ENCODE measurements at regions not wholly inside any gene's neighbourhood (a gene's known extent, or its start where the extent isn't known, plus 50 kb on each side); places are given as distances from the start of the nearest gene placed in this dataset.

DNA sequence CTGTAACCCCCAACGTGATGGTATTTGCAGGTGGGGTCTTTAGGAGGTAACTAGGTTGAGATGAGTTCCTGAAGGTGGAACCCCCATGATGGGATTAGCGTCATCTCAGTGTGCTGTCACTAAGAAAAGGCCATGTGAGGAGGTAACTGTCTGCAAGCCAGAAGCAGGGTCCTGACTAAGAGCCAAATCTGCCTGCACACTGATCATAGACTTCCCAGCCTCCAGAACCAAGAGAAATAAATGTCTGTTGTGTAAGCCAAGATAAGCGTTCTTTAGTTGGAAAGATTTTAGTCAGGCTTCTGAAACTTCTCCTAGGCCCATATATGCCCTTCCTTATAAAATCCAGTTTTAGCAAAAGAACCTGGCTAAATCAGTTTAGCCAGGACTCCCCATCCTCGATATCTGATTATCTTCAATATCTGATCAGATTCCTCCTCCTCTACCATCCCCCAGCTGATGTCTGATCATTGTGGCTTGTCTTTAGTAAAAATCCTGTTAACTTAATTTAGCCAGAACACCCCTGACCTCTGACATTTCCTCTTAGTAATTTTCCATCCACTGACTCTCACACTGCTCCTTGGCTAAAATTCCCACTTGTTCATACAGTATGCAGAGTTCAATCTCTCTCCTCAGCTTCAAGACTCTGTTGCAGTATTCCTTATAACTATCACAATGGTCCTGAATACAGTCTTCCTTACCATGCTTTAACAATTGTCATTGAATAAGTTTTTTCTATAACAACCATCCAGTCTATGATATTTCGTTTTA is 835.4 kb upstream of the PHF14 start:
- H3K79me2 ChIP-seq (ENCODE audit: control insufficient read depth, insufficient read depth, low read length), result no peaks in the 10 kb centered on the region
- no peak overlapping the region for H3K56ac ChIP-seq (ENCODE audit: low read length)
- no peak for DNase-seq
- no peak overlapping the region for H2BK120ac ChIP-seq (ENCODE audit: low read depth, low read length)
- no peaks in the 10 kb centered on the region for H3K36me3 ChIP-seq (ENCODE audit: control insufficient read depth, insufficient read depth, low read length)
- no peak overlapping the region for H3K23ac ChIP-seq (ENCODE audit: low read length)
- no peaks in the 10 kb centered on the region for H3K27me3 ChIP-seq (ENCODE audit: insufficient read depth, low read length, poor library complexity)
- H3K9ac ChIP-seq (ENCODE audit: low read length), result no peak overlapping the region
- no peak overlapping the region for H4K8ac ChIP-seq (ENCODE audit: low read depth, low read length)
- H2AK5ac ChIP-seq (ENCODE audit: low read length), result no peak overlapping the region
- H3K4me3 ChIP-seq (ENCODE audit: low read length), result no peak overlapping the region
- no peak overlapping the region for H3K4ac ChIP-seq (ENCODE audit: low read depth, low read length)
- peak overlapping the region; percentile 28 for H3K18ac ChIP-seq (ENCODE audit: low read length)
- no peak overlapping the region for H2BK15ac ChIP-seq (replicated peaks; ENCODE audit: low read depth)
- H3K27ac ChIP-seq (ENCODE audit: low read depth, low read length), result no peak overlapping the region
- no peaks in the 10 kb centered on the region for H3K4me1 ChIP-seq (ENCODE audit: control insufficient read depth, low read depth, low read length)
- no peaks in the 10 kb centered on the region for H3K79me1 ChIP-seq (ENCODE audit: low read length)
- no peak overlapping the region for H2BK5ac ChIP-seq (ENCODE audit: low read length)
- no peak overlapping the region for H3K4me2 ChIP-seq (ENCODE audit: low read length)
- no peak overlapping the region for H4K5ac ChIP-seq (ENCODE audit: low read length)
- WGBS (ENCODE audit: extremely low coverage, insufficient coverage, low lambda C conversion rate), result no CpG with 5 or more reads among the region's 5 CpGs

DNA sequence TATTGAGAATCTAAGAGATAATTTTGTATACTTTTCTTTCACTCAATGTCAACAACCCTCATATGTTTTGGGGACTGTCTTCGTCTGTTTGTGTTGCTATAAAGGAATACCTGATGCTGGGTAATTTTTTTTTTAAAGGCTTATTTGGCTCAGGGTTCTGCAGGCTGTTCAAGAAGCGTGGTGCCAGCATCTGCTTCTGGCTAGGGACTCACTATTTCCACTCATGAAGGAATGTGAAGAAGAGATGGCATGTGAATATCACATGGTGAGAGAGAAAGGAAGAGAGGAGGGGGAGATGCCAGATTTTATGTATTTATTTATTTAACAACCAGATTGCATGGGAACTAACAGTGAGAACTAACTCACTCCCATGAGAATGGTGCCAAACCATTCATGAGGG is 827.4 kb upstream of the PHF14 start:
- Histone ChIP-seq H4K5ac (ENCODE audit: low read length) (no peak overlapping the region), H3K4ac (ENCODE audit: low read depth, low read length) (no peak overlapping the region), H3K4me1 (ENCODE audit: control insufficient read depth, low read depth, low read length) (no peaks in the 10 kb centered on the region), H2BK5ac (ENCODE audit: low read length) (no peak overlapping the region), H3K4me3 (ENCODE audit: low read length) (no peak overlapping the region), H3K36me3 (ENCODE audit: control insufficient read depth, insufficient read depth, low read length) (no peaks in the 10 kb centered on the region), H3K4me2 (ENCODE audit: low read length) (no peak overlapping the region), H4K8ac (ENCODE audit: low read depth, low read length) (no peak overlapping the region), H3K79me1 (ENCODE audit: low read length) (no peaks in the 10 kb centered on the region), H2BK15ac (replicated peaks; ENCODE audit: low read depth) (no peak overlapping the region), H3K79me2 (ENCODE audit: control insufficient read depth, insufficient read depth, low read length) (no peaks in the 10 kb centered on the region), H3K18ac (ENCODE audit: low read length) (no peak overlapping the region), H3K27me3 (ENCODE audit: insufficient read depth, low read length, poor library complexity) (no peaks in the 10 kb centered on the region), H3K56ac (ENCODE audit: low read length) (no peak overlapping the region), H2BK120ac (ENCODE audit: low read depth, low read length) (no peak overlapping the region), H3K9ac (ENCODE audit: low read length) (no peak overlapping the region), H3K23ac (ENCODE audit: low read length) (no peak overlapping the region), H3K27ac (ENCODE audit: low read depth, low read length) (no peak overlapping the region), H2AK5ac (ENCODE audit: low read length) (no peak overlapping the region)
- WGBS (ENCODE audit: extremely low coverage, insufficient coverage, low lambda C conversion rate), result no CpG with 5 or more reads among the region's 2 CpGs
- no peak for DNase-seq

DNA sequence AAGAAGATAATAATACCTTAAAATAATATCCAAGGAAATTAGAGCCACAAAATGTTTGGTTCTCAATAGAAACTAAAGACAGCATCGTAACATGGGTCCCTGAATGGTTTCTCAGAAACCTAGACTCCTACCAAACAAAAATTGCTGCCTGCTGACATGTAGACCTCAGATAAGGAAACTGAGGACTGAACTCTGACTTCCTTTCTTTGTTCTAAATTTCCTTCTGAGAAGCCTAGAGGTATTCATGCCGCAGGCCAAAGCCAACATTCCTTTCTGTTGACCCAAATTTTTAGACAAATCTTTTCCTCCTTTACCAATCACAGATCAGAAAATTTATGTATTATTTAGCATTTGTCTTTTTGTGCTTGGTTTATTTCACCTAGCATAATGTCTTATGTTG is 816.7 kb upstream of the PHF14 start:
- no peak overlapping the region for H3K27ac ChIP-seq (ENCODE audit: low read depth, low read length)
- no peak overlapping the region for H3K4me2 ChIP-seq (ENCODE audit: low read length)

DNA sequence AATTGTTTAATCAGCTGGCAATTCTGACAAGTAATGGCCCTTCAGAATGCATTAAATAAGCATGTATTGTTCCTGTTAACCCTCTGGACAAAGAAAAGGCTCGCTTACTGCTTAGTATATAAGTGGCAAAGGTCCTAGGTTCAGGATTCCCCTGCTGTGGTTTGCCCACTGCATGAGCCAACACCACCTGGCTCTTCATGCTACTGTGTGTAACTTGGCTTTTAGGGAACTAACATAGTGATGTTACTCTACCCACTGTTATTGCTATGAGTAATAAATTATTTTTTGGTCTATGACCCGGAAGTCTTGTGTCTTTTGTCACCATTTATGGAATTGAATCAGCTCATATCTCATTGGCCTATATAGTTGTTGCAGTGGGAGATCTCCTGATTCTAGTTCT is 791.7 kb upstream of the PHF14 start:
- Histone ChIP-seq H3K4me2 (ENCODE audit: low read length) (no peak overlapping the region), H3K4me3 (ENCODE audit: low read length) (no peak overlapping the region), H3K79me2 (ENCODE audit: control insufficient read depth, insufficient read depth, low read length) (no peaks in the 10 kb centered on the region), H3K4ac (ENCODE audit: low read depth, low read length) (no peak overlapping the region), H3K23ac (ENCODE audit: low read length) (no peak overlapping the region), H4K8ac (ENCODE audit: low read depth, low read length) (no peak overlapping the region), H3K4me1 (ENCODE audit: control insufficient read depth, low read depth, low read length) (no peaks in the 10 kb centered on the region), H4K5ac (ENCODE audit: low read length) (no peak overlapping the region), H3K27ac (ENCODE audit: low read depth, low read length) (no peak overlapping the region), H3K27me3 (ENCODE audit: insufficient read depth, low read length, poor library complexity) (no peaks in the 10 kb centered on the region), H3K36me3 (ENCODE audit: control insufficient read depth, insufficient read depth, low read length) (no peaks in the 10 kb centered on the region), H2BK15ac (replicated peaks; ENCODE audit: low read depth) (no peak overlapping the region), H2AK5ac (ENCODE audit: low read length) (no peak overlapping the region), H3K79me1 (ENCODE audit: low read length) (no peaks in the 10 kb centered on the region), H3K18ac (ENCODE audit: low read length) (no peak overlapping the region), H2BK5ac (ENCODE audit: low read length) (no peak overlapping the region), H3K9ac (ENCODE audit: low read length) (no peak overlapping the region), H2BK120ac (ENCODE audit: low read depth, low read length) (no peak overlapping the region), H3K56ac (ENCODE audit: low read length) (no peak overlapping the region)
- WGBS (ENCODE audit: extremely low coverage, insufficient coverage, low lambda C conversion rate), result no CpG with 5 or more reads among the region's 2 CpGs
- DNase-seq, result no peak

More for the DNA sequence above, 816.7 kb upstream of the PHF14 start:
- Histone ChIP-seq H3K4me1 (ENCODE audit: control insufficient read depth, low read depth, low read length) (no peaks in the 10 kb centered on the region), H2BK5ac (ENCODE audit: low read length) (no peak overlapping the region), H3K56ac (ENCODE audit: low read length) (no peak overlapping the region), H3K27me3 (ENCODE audit: insufficient read depth, low read length, poor library complexity) (no peaks in the 10 kb centered on the region), H2BK120ac (ENCODE audit: low read depth, low read length) (no peak overlapping the region), H3K36me3 (ENCODE audit: control insufficient read depth, insufficient read depth, low read length) (no peaks in the 10 kb centered on the region), H3K18ac (ENCODE audit: low read length) (no peak overlapping the region), H3K4me3 (ENCODE audit: low read length) (no peak overlapping the region), H2AK5ac (ENCODE audit: low read length) (no peak overlapping the region), H4K8ac (ENCODE audit: low read depth, low read length) (no peak overlapping the region), H4K5ac (ENCODE audit: low read length) (no peak overlapping the region), H3K23ac (ENCODE audit: low read length) (no peak overlapping the region), H3K9ac (ENCODE audit: low read length) (no peak overlapping the region), H3K4ac (ENCODE audit: low read depth, low read length) (no peak overlapping the region), H3K79me2 (ENCODE audit: control insufficient read depth, insufficient read depth, low read length) (no peaks in the 10 kb centered on the region), H2BK15ac (replicated peaks; ENCODE audit: low read depth) (no peak overlapping the region), H3K79me1 (ENCODE audit: low read length) (no peaks in the 10 kb centered on the region)
- DNase-seq, result peak; percentile 28
- no CpG with 5 or more reads among the region's 2 CpGs for WGBS (ENCODE audit: extremely low coverage, insufficient coverage, low lambda C conversion rate)

DNA sequence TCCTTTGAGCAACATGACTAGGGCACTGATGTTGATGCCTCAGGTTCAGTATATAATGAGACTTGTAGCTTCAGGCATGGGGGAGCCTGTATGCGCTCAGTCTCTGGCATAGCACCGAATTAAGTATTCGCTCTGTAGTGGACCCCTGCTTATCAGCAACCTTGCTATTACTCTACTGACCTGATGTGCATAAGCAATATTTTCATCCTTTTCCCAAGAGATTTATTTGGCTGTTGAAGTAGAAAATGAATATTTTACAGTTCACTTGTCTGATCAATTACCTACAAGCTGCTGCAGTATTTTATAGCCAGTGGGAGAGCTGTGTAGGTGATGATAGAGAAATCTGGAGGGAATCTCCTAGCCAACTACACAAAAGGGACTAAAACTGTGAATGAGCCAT is 781.6 kb upstream of the PHF14 start:
- Histone ChIP-seq H3K18ac (ENCODE audit: low read length) (no peak overlapping the region), H3K23ac (ENCODE audit: low read length) (no peak overlapping the region)
- no CpG with 5 or more reads among the region's 3 CpGs for WGBS (ENCODE audit: extremely low coverage, insufficient coverage, low lambda C conversion rate)

DNA sequence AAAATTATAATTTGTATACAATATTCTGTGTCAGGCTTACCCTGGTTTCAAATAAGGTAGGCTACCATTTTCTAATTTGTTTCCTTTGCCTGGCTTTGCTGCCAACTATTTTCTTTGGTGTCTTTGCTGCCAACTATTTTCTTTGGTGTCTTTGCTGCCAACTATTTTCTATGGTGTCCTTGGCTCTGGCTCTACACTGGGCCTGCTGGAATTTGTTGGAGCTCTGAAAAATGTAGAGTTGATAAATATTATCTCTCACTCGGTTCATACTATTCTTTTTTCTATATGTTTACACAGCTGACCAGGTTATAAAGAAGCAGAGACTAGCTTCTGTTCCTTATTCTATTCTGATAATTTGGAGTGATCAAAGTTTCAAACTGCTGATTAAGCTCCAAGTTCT is 768.0 kb upstream of the PHF14 start:
- WGBS (ENCODE audit: extremely low coverage, insufficient coverage, low lambda C conversion rate), result no CpG with 5 or more reads among the region's 1 CpG
- Histone ChIP-seq H3K36me3 (ENCODE audit: control insufficient read depth, insufficient read depth, low read length) (no peaks in the 10 kb centered on the region), H2BK15ac (replicated peaks; ENCODE audit: low read depth) (no peak overlapping the region), H3K4ac (ENCODE audit: low read depth, low read length) (no peak overlapping the region), H3K4me3 (ENCODE audit: low read length) (no peak overlapping the region), H2BK5ac (ENCODE audit: low read length) (no peak overlapping the region), H3K79me1 (ENCODE audit: low read length) (no peaks in the 10 kb centered on the region), H3K79me2 (ENCODE audit: control insufficient read depth, insufficient read depth, low read length) (no peaks in the 10 kb centered on the region), H3K4me1 (ENCODE audit: control insufficient read depth, low read depth, low read length) (no peaks in the 10 kb centered on the region), H3K4me2 (ENCODE audit: low read length) (no peak overlapping the region), H3K18ac (ENCODE audit: low read length) (no peak overlapping the region), H2AK5ac (ENCODE audit: low read length) (no peak overlapping the region), H4K5ac (ENCODE audit: low read length) (no peak overlapping the region), H4K8ac (ENCODE audit: low read depth, low read length) (no peak overlapping the region), H2BK120ac (ENCODE audit: low read depth, low read length) (no peak overlapping the region), H3K27me3 (ENCODE audit: insufficient read depth, low read length, poor library complexity) (no peaks in the 10 kb centered on the region), H3K23ac (ENCODE audit: low read length) (no peak overlapping the region), H3K27ac (ENCODE audit: low read depth, low read length) (no peak overlapping the region), H3K9ac (ENCODE audit: low read length) (no peak overlapping the region), H3K56ac (ENCODE audit: low read length) (no peak overlapping the region)
- DNase-seq, result no peak

More for the DNA sequence above, 781.6 kb upstream of the PHF14 start:
- Histone ChIP-seq H3K27ac (ENCODE audit: low read depth, low read length) (no peak overlapping the region), H3K79me1 (ENCODE audit: low read length) (no peaks in the 10 kb centered on the region), H3K9ac (ENCODE audit: low read length) (no peak overlapping the region), H4K8ac (ENCODE audit: low read depth, low read length) (no peak overlapping the region), H3K4me3 (ENCODE audit: low read length) (no peak overlapping the region), H3K4ac (ENCODE audit: low read depth, low read length) (peak overlapping the region; percentile 36), H3K79me2 (ENCODE audit: control insufficient read depth, insufficient read depth, low read length) (no peaks in the 10 kb centered on the region), H4K5ac (ENCODE audit: low read length) (no peak overlapping the region), H2AK5ac (ENCODE audit: low read length) (no peak overlapping the region), H3K36me3 (ENCODE audit: control insufficient read depth, insufficient read depth, low read length) (no peaks in the 10 kb centered on the region), H3K27me3 (ENCODE audit: insufficient read depth, low read length, poor library complexity) (no peaks in the 10 kb centered on the region), H3K56ac (ENCODE audit: low read length) (no peak overlapping the region), H3K4me1 (ENCODE audit: control insufficient read depth, low read depth, low read length) (no peaks in the 10 kb centered on the region), H2BK5ac (ENCODE audit: low read length) (no peak overlapping the region), H2BK15ac (replicated peaks; ENCODE audit: low read depth) (no peak overlapping the region), H3K4me2 (ENCODE audit: low read length) (no peak overlapping the region), H2BK120ac (ENCODE audit: low read depth, low read length) (no peak overlapping the region)
- no peak for DNase-seq
